SK-N-SH (cell line): ENCODE measurements at regions not wholly inside any gene's neighbourhood (a gene's known extent, or its start where the extent isn't known, plus 50 kb on each side); places are given as distances from the start of the nearest gene placed in this dataset.
"Not testable (repeated sequence)": the region's sequence is repeated elsewhere in the genome, so short reads cannot be mapped to it uniquely, and the experiment has no call there.

ENCODE experiments used
- CTCF ChIA-PET: fragments of 300-600, 350-600 bp; formaldehyde crosslinking; extraction: SDS; loops from one replicate; lab custom pipeline; 2021; lab: Yijun Ruan, JAX
- POLR2A ChIA-PET: fragments of 350-600 bp; sonication (Branson Sonifier 250); formaldehyde crosslinking; extraction: SDS; loops from one replicate; lab custom pipeline; 2020; ENCODE audit warnings: antibody characterized with exemption, inconsistent platforms; lab: Yijun Ruan, JAX
- DNase-seq: peaks from one replicate; pipeline ENCODE4 v3.0.0; 2012
- H2AFZ ChIP-seq: fragments of 200-600 bp; sonication (generic); 2 replicates; pipeline ENCODE4 v1.8.1; 2016; ENCODE audit warnings: antibody characterized with exemption, mild to moderate bottlenecking, low read depth
- H3F3A ChIP-seq: fragments of 200-600 bp; sonication (generic); replicated peaks from 2 replicates; pipeline ENCODE3; 2016; ENCODE audit warnings: antibody characterized with exemption, mild to moderate bottlenecking; ENCODE audit not compliant: insufficient read depth
- H3K27ac ChIP-seq, 2 experiments: fragments of 200-500 bp in 1 of 2; fragments of 200-600 bp in 1 of 2; sonication (Bioruptor generic) in 1 of 2; sonication (generic), shearing (Covaris generic) in 1 of 2; 2 replicates each; pipeline versions ENCODE4 v1.5.1 to v1.6.1; 2014 to 2016; ENCODE audit warnings: low read depth in 2 of 2, inconsistent platforms in 1 of 2, low read length in 1 of 2, mild to moderate bottlenecking in 1 of 2, mixed read lengths in 1 of 2
- H3K27me3 ChIP-seq: fragments of 200-600 bp; sonication (generic), shearing (Covaris generic); 2 replicates; pipeline ENCODE4 v1.6.1; 2016; ENCODE audit warnings: mixed run types; ENCODE audit not compliant: insufficient read depth
- H3K36me3 ChIP-seq, 2 experiments: fragments of 200-500 bp in 1 of 2; fragments of 200-600 bp in 1 of 2; sonication (Bioruptor generic) in 1 of 2; sonication (generic) in 1 of 2; replicated peaks in 1 of 2; 2 replicates each; pipeline versions ENCODE3 to v1.5.1; 2014 to 2016; ENCODE audit warnings: low read length in 1 of 2, mild to moderate bottlenecking in 1 of 2; ENCODE audit not compliant: insufficient read depth in 2 of 2, control insufficient read depth in 1 of 2
- H3K4me1 ChIP-seq, 2 experiments: fragments of 200-500 bp in 1 of 2; fragments of 200-600 bp in 1 of 2; sonication (Bioruptor generic) in 1 of 2; sonication (generic), shearing (Covaris generic) in 1 of 2; 2 replicates each; pipeline versions ENCODE4 v1.5.1 to v1.6.1; 2014 to 2016; ENCODE audit warnings: low read depth in 1 of 2, low read length in 1 of 2, mixed run types in 1 of 2; ENCODE audit not compliant: insufficient read depth in 2 of 2, control insufficient read depth in 1 of 2
- H3K4me2 ChIP-seq: fragments of 200-600 bp; sonication (generic), shearing (Covaris generic); 2 replicates; pipeline ENCODE4 v1.6.1; 2017; ENCODE audit warnings: mixed run types
- H3K4me3 ChIP-seq, 2 experiments: fragments of 200-500 bp in 1 of 2; fragments of 200-600 bp in 1 of 2; sonication (Bioruptor generic) in 1 of 2; sonication (generic), shearing (Covaris generic) in 1 of 2; 2 replicates each; pipeline versions ENCODE4 v1.5.1 to v1.8.1; 2014 to 2016; ENCODE audit warnings: low read depth in 2 of 2, inconsistent platforms in 1 of 2, low read length in 1 of 2, mild to moderate bottlenecking in 1 of 2, mixed read lengths in 1 of 2, moderate library complexity in 1 of 2
- H3K79me2 ChIP-seq: fragments of 200-600 bp; sonication (generic); 2 replicates; pipeline ENCODE4 v1.8.1; 2017; ENCODE audit warnings: mild to moderate bottlenecking; ENCODE audit not compliant: insufficient read depth
- H3K9ac ChIP-seq: fragments of 200-600 bp; sonication (generic); 2 replicates; pipeline ENCODE4 v1.6.1; 2017; ENCODE audit warnings: mixed run types
- H3K9me2 ChIP-seq: fragments of 200-600 bp; sonication (generic); 2 replicates; pipeline ENCODE4 v1.6.1; 2017; ENCODE audit warnings: mixed run types
- H3K9me3 ChIP-seq: fragments of 200-600 bp; sonication (generic); 2 replicates; pipeline ENCODE4 v1.6.1; 2017; ENCODE audit warnings: mixed run types, mild to moderate bottlenecking, moderate library complexity
- H4K20me1 ChIP-seq: fragments of 200-600 bp; sonication (generic); 2 replicates; pipeline ENCODE4 v1.6.1; 2017; ENCODE audit warnings: mild to moderate bottlenecking, mixed run types; ENCODE audit not compliant: insufficient read depth
- CHD2 ChIP-seq: fragments of 150-350 bp; IDR thresholded peaks from 2 replicates; pipeline ENCODE4 v1.6.1; 2018; ENCODE audit warnings: low read length; ENCODE audit not compliant: partially characterized antibody
- EP300 ChIP-seq, 2 experiments: IDR thresholded peaks; 2 replicates each; pipeline versions ENCODE4 v1.4.0 to v1.6.1; 2012; ENCODE audit warnings: borderline replicate concordance in 1 of 2, low read depth in 1 of 2, low read length in 1 of 2
- EZH2phosphoT487 ChIP-seq: fragments of 200-600 bp; sonication (generic); IDR thresholded peaks from 2 replicates; pipeline ENCODE4 v1.6.1; 2017; ENCODE audit warnings: low read depth, mixed run types, mild to moderate bottlenecking, antibody characterized with exemption, moderate library complexity, borderline replicate concordance
- FOXJ3 ChIP-seq: sonication (generic); formaldehyde crosslinking; IDR thresholded peaks from 2 replicates; pipeline ENCODE4 v1.5.1; 2020; ENCODE audit warnings: mild to moderate bottlenecking, missing genetic modification reagents
- FOXM1 ChIP-seq: IDR thresholded peaks from 2 replicates; pipeline ENCODE4 v1.4.0; 2012; ENCODE audit warnings: low read depth, mild to moderate bottlenecking
- GATA2 ChIP-seq: sonication (generic); formaldehyde crosslinking; IDR thresholded peaks from 2 replicates; pipeline ENCODE4 v1.5.0; 2020; ENCODE audit warnings: mild to moderate bottlenecking, missing genetic modification reagents
- MXI1 ChIP-seq: IDR thresholded peaks from 2 replicates; pipeline ENCODE4 v1.6.1; 2012; ENCODE audit warnings: mild to moderate bottlenecking, low read depth, low read length, improper control_type of control experiment
- RAD21 ChIP-seq: IDR thresholded peaks from 2 replicates; pipeline ENCODE4 v1.6.1; 2012; ENCODE audit warnings: mild to moderate bottlenecking, low read length
- RCOR1 ChIP-seq: fragments of 150-350 bp; IDR thresholded peaks from 2 replicates; pipeline ENCODE4 v1.6.1; 2017; ENCODE audit warnings: antibody characterized with exemption, low read length
- RXRA ChIP-seq: IDR thresholded peaks from 2 replicates; pipeline ENCODE4 v1.4.0; 2012; ENCODE audit warnings: low read depth, mild to moderate bottlenecking, borderline replicate concordance
- SIN3A ChIP-seq: IDR thresholded peaks from 2 replicates; pipeline ENCODE4 v1.6.1; 2012; ENCODE audit warnings: low read depth, mild to moderate bottlenecking, low read length, moderate library complexity, borderline replicate concordance
- TCF12 ChIP-seq: IDR thresholded peaks from 2 replicates; pipeline ENCODE4 v1.4.0; 2012
- USF1 ChIP-seq: IDR thresholded peaks from 2 replicates; pipeline ENCODE4 v1.4.0; 2012; ENCODE audit warnings: low read depth, borderline replicate concordance
- YY1 ChIP-seq: IDR thresholded peaks from 2 replicates; pipeline ENCODE4 v1.4.0; 2012; ENCODE audit warnings: low read depth, mild to moderate bottlenecking
- WGBS: methylation state at CpG from one replicate; pipeline ENCODE4 v1.1.6; 2017; ENCODE audit warnings: low lambda C conversion rate; 5-methylcytosine and 5-hydroxymethylcytosine counted together
- TF ChIP-seq, protein P1 (sequence below): IDR thresholded peaks from 2 replicates; pipeline ENCODE4 v1.4.0; 2012; ENCODE audit warnings: low read depth, borderline replicate concordance

DNA sequence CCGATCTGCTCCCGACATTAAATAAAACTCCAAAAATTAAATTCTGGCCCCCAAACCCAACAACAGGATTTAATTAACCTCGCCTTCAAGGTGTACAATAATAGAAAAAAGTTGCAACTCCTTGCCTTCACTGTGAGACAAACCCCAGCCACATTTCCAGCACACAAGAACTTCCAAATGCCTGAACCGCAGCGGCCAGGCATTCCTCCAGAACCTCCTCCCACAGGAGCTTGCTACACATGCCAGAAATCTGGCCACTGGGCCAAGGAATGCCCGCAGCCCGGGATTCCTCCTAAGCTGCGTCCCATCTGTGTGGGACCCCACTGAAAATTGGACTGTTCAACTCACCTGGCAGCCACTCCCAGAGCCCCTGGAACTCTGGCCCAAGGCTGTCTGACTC lies 88.2 kb upstream of the TRIB2 start:
- WGBS, result 71% methylated on average over 5 of the region's 8 CpGs
- H3K9me3 ChIP-seq, H4K20me1 ChIP-seq, H3K27ac ChIP-seq, H3K36me3 ChIP-seq, H3K27me3 ChIP-seq, H3K79me2 ChIP-seq, H2AFZ ChIP-seq, H3K9me2 ChIP-seq, H3F3A ChIP-seq, H3K4me3 ChIP-seq, POLR2A ChIA-PET, H3K9ac ChIP-seq, CTCF ChIA-PET, H3K4me2 ChIP-seq, DNase-seq, H3K4me1 ChIP-seq: not testable (repeated sequence)

- ChIA-PET CTCF (interaction anchor here (0.8 to 2.1 kb wide), 7 partner anchors 8 to 370 kb away, joined by 3 to 11 read pairs (median 3); partner anchors contain the start of gene TRIB2), POLR2A (interaction anchor here (0.9 to 1.4 kb wide), 2 partner anchors 79 to 554 kb away, joined by 3 to 5 read pairs; partner anchors contain the start of gene TRIB2)
- Histone ChIP-seq H3K9ac (no peak overlapping the region), H3K27me3 (no peaks in the 10 kb centered on the region), H3K4me3 (no peak overlapping the region), H2AFZ (0 out of 2 replicates have a peak overlapping the region, but pooled peaks have one; percentile 31), H3K79me2 (no peaks in the 10 kb centered on the region), H3K9me2 (no peaks in the 10 kb centered on the region), H3K4me1 (peaks cover 14 to 15% of the 10 kb centered on the region in 2 experiments; a peak in 3 of 4 replicates), H3K4me2 (peak overlapping the region; percentile 13; the same call in 1 of the 2 replicates), H3K36me3 (no peaks in the 10 kb centered on the region), H3K9me3 (no peaks in the 10 kb centered on the region), H4K20me1 (no peaks in the 10 kb centered on the region), H3F3A (no peaks in the 10 kb centered on the region), H3K27ac (peak overlapping the region; percentile 45 to 53; a peak in 3 of 4 replicates)
- no peak for TF ChIP-seq FOXM1
- TF ChIP-seq RAD21, result peak; percentile 8; the same call in 1 of the 2 replicates
- peak in 1 of 2 experiments; percentile 93; a peak in 2 of 4 replicates for TF ChIP-seq EP300 (IDR thresholded peaks at IDR 0.05; ENCODE audit: borderline replicate concordance in 1 of 2, low read depth in 1 of 2, low read length in 1 of 2)
- TF ChIP-seq CHD2, result peak; percentile 59
- TF ChIP-seq FOXJ3 (CRISPR knock-in tag), result 0 out of 2 replicates have a peak, but pooled peaks have one; percentile 62
- peak; percentile 62 for TF ChIP-seq TCF12
- no peak for TF ChIP-seq USF1
- TF ChIP-seq MXI1, result peak; percentile 83
- TF ChIP-seq, protein P1, sequence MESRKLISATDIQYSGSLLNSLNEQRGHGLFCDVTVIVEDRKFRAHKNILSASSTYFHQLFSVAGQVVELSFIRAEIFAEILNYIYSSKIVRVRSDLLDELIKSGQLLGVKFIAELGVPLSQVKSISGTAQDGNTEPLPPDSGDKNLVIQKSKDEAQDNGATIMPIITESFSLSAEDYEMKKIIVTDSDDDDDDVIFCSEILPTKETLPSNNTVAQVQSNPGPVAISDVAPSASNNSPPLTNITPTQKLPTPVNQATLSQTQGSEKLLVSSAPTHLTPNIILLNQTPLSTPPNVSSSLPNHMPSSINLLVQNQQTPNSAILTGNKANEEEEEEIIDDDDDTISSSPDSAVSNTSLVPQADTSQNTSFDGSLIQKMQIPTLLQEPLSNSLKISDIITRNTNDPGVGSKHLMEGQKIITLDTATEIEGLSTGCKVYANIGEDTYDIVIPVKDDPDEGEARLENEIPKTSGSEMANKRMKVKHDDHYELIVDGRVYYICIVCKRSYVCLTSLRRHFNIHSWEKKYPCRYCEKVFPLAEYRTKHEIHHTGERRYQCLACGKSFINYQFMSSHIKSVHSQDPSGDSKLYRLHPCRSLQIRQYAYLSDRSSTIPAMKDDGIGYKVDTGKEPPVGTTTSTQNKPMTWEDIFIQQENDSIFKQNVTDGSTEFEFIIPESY, result no peak
- TF ChIP-seq RXRA, result no peak
- no peak for TF ChIP-seq EZH2phosphoT487
- TF ChIP-seq GATA2, result peak; percentile 78
- no peak for TF ChIP-seq YY1
- peak; percentile 94 for TF ChIP-seq RCOR1
- TF ChIP-seq SIN3A, result no peak
- peak; percentile 65 for DNase-seq
- WGBS, result 8% methylated on average over 1 of the region's 1 CpG
Measured at GRCh38 chr2:12636837-12637581, 79.7 kb upstream of the TRIB2 start.
